GM19463 (cell line): ENCODE measurements at regions not wholly inside any gene's neighbourhood (a gene's known extent, or its start where the extent isn't known, plus 50 kb on each side); places are given as distances from the start of the nearest gene placed in this dataset.
"Not testable (repeated sequence)": the region's sequence is repeated elsewhere in the genome, so short reads cannot be mapped to it uniquely, and the experiment has no call there.

Source experiments
- ATAC-seq: cut with Tn5 transposase; IDR thresholded peaks from one replicate; pipeline ENCODE4 v1.9.1; 2021; ENCODE audit warnings: mild to moderate bottlenecking, moderate library complexity; ENCODE audit not compliant: unreplicated experiment

- no peak for ATAC-seq
Measured at GRCh38 chr3:153640689-153641665, 479.0 kb downstream of the RAP2B start.

- ATAC-seq: not testable (repeated sequence)
Measured at GRCh38 chr3:153642576-153642975, 478.6 kb upstream of the ARHGEF26 start.

- ATAC-seq: not testable (repeated sequence)
Measured at GRCh38 chr3:153643471-153643870, 477.7 kb upstream of the ARHGEF26 start.

- no peak for ATAC-seq
Measured at GRCh38 chr3:153649286-153649839, 471.8 kb upstream of the ARHGEF26 start.

GRCh38 chr3:153652076-153652475 lies 469.1 kb upstream of the ARHGEF26 start:
- no peak for ATAC-seq

GRCh38 chr3:153657046-153657445 lies 464.1 kb upstream of the ARHGEF26 start:
- ATAC-seq: no peak

GRCh38 chr3:153657461-153657860 lies 463.7 kb upstream of the ARHGEF26 start:
- no peak for ATAC-seq

GRCh38 chr3:153658136-153658535 lies 463.1 kb upstream of the ARHGEF26 start:
- no peak for ATAC-seq

GRCh38 chr3:153666991-153667740 lies 454.0 kb upstream of the ARHGEF26 start:
- no peak for ATAC-seq

GRCh38 chr3:153669527-153669926 lies 451.7 kb upstream of the ARHGEF26 start:
- ATAC-seq: no peak

GRCh38 chr3:153670577-153670976 lies 450.6 kb upstream of the ARHGEF26 start:
- no peak for ATAC-seq

GRCh38 chr3:153673853-153674252 lies 447.3 kb upstream of the ARHGEF26 start:
- no peak for ATAC-seq

- ATAC-seq: no peak
Measured at GRCh38 chr3:153679714-153680113, 441.5 kb upstream of the ARHGEF26 start.

- ATAC-seq: no peak
Measured at GRCh38 chr3:153680526-153680925, 440.7 kb upstream of the ARHGEF26 start.

- ATAC-seq: no peak
Measured at GRCh38 chr3:153681057-153681456, 440.1 kb upstream of the ARHGEF26 start.

GRCh38 chr3:153688301-153689120 lies 432.7 kb upstream of the ARHGEF26 start:
- ATAC-seq: no peak

GRCh38 chr3:153693207-153693606 lies 428.0 kb upstream of the ARHGEF26 start:
- ATAC-seq: no peak

GRCh38 chr3:153702106-153702505 lies 419.1 kb upstream of the ARHGEF26 start:
- no peak for ATAC-seq

- ATAC-seq: no peak
Measured at GRCh38 chr3:153704115-153704514, 417.1 kb upstream of the ARHGEF26 start.

GRCh38 chr3:153706706-153707105 lies 414.5 kb upstream of the ARHGEF26 start:
- ATAC-seq: no peak

GRCh38 chr3:153714016-153714415 lies 407.2 kb upstream of the ARHGEF26 start:
- no peak for ATAC-seq
